ENCODE measurements at regions not wholly inside any gene's neighbourhood (a gene's known extent, or its start where the extent isn't known, plus 50 kb on each side); places are given as distances from the start of the nearest gene placed in this dataset.

- no peak overlapping the region for H3K4me3 ChIP-seq
- intact Hi-C loops (cut with DNase I): no loop called here
- DNase-seq (no peak), ATAC-seq (no peak), FAIRE-seq (no peak)
- no peaks in the 10 kb centered on the region for H3K9me3 ChIP-seq
- no peaks in the 10 kb centered on the region for H3K36me3 ChIP-seq
- 44 to 49% methylated on average over 3 of the region's 3 CpGs for WGBS, 2 donors
- H3K27ac ChIP-seq: no peak overlapping the region
- H3K27me3 ChIP-seq: no peaks in the 10 kb centered on the region
- no peaks in the 10 kb centered on the region for H3K4me1 ChIP-seq
- no peak for TF ChIP-seq CTCF (IDR thresholded peaks at IDR 0.05)
Observed at GRCh38 chr13:34756136-34756535, 185.9 kb upstream of the NBEA start.

GRCh38 chr13:34756572-34756971 is 185.5 kb upstream of the NBEA start:
- ATAC-seq: no peak
- H3K4me3 ChIP-seq: no peak overlapping the region
- no peak overlapping the region for H3K27ac ChIP-seq
- no peak for FAIRE-seq
- no peaks in the 10 kb centered on the region for H3K9me3 ChIP-seq
- 66 to 74% methylated on average over 2 of the region's 2 CpGs for WGBS, 2 donors
- H3K4me1 ChIP-seq: no peaks in the 10 kb centered on the region
- H3K36me3 ChIP-seq: no peaks in the 10 kb centered on the region
- intact Hi-C loops (cut with DNase I): no loop called here
- TF ChIP-seq CTCF (IDR thresholded peaks at IDR 0.05): no peak
- no peak for DNase-seq
- no peaks in the 10 kb centered on the region for H3K27me3 ChIP-seq

- no peak overlapping the region for H3K27ac ChIP-seq
- H3K27me3 ChIP-seq: no peaks in the 10 kb centered on the region
- H3K9me3 ChIP-seq: no peaks in the 10 kb centered on the region
- no peak for DNase-seq
- 60 to 79% methylated on average over 2 of the region's 2 CpGs for WGBS, 2 donors
- ATAC-seq: no peak
- intact Hi-C loops (cut with DNase I): no loop called here
- no peaks in the 10 kb centered on the region for H3K4me1 ChIP-seq
- no peak overlapping the region for H3K4me3 ChIP-seq
- H3K36me3 ChIP-seq: no peaks in the 10 kb centered on the region
- TF ChIP-seq CTCF (IDR thresholded peaks at IDR 0.05): no peak
- no peak for FAIRE-seq
Observed at GRCh38 chr13:34757441-34757840, 184.6 kb upstream of the NBEA start.

- WGBS, 2 donors: 20 to 61% methylated on average over 2 of the region's 2 CpGs
- FAIRE-seq (no peak), DNase-seq (no peak), ATAC-seq (no peak)
- Histone ChIP-seq H3K36me3 (no peaks in the 10 kb centered on the region), H3K27ac (no peak overlapping the region), H3K4me3 (no peak overlapping the region), H3K9me3 (no peaks in the 10 kb centered on the region), H3K4me1 (no peaks in the 10 kb centered on the region), H3K27me3 (no peaks in the 10 kb centered on the region)
- TF ChIP-seq CTCF (IDR thresholded peaks at IDR 0.05): no peak
- intact Hi-C loops (cut with DNase I): no loop called here
Observed at GRCh38 chr13:34758628-34759027, 183.4 kb upstream of the NBEA start.

GRCh38 chr13:34762312-34762711 is 179.8 kb upstream of the NBEA start:
- H3K36me3 ChIP-seq: no peaks in the 10 kb centered on the region

More at GRCh38 chr13:34762312-34762711, 179.8 kb upstream of the NBEA start:
- intact Hi-C loops (cut with DNase I): no loop called here
- Histone ChIP-seq H3K9me3 (no peaks in the 10 kb centered on the region), H3K4me1 (no peaks in the 10 kb centered on the region), H3K27ac (no peak overlapping the region), H3K4me3 (no peak overlapping the region), H3K27me3 (no peaks in the 10 kb centered on the region)
- ATAC-seq (peak in 2 of 4 donors; percentile 47 to 63), DNase-seq (no peak), FAIRE-seq (peak; percentile 71)
- TF ChIP-seq CTCF (IDR thresholded peaks at IDR 0.05): no peak
- whole genome bisulfite sequencing, 2 donors: 69 to 77% methylated on average over 2 of the region's 2 CpGs

Data from pancreas (tissue), 10 donors.